GM12872 (cell line): ENCODE measurements at regions not wholly inside any gene's neighbourhood (a gene's known extent, or its start where the extent isn't known, plus 50 kb on each side); places are given as distances from the start of the nearest gene placed in this dataset.

Source experiments
- CTCF ChIP-seq: IDR thresholded peaks from 3 replicates; pipeline ENCODE4 v1.5.1; 2011; ENCODE audit warnings: low read depth, mild to moderate bottlenecking, low read length, moderate library complexity; ENCODE audit not compliant: insufficient read depth

- TF ChIP-seq CTCF = no peak
Measured at GRCh38 chr5:108659531-108659930, 88.2 kb upstream of the FER start.

- no peak for TF ChIP-seq CTCF
Measured at GRCh38 chr5:108655750-108656450, 91.8 kb upstream of the FER start.

- no peak for TF ChIP-seq CTCF
Measured at GRCh38 chr5:108654051-108654450, 93.6 kb upstream of the FER start.

GRCh38 chr5:108653201-108653600, 94.5 kb upstream of the FER start:
- no peak for TF ChIP-seq CTCF

- TF ChIP-seq CTCF = no peak
Measured at GRCh38 chr5:108650997-108651396, 96.7 kb upstream of the FER start.

GRCh38 chr5:108649646-108650045, 98.1 kb upstream of the FER start:
- no peak for TF ChIP-seq CTCF

GRCh38 chr5:108649106-108649505, 98.6 kb upstream of the FER start:
- TF ChIP-seq CTCF = no peak
